DMS53 (cell line): ENCODE measurements at regions not wholly inside any gene's neighbourhood (a gene's known extent, or its start where the extent isn't known, plus 50 kb on each side); places are given as distances from the start of the nearest gene placed in this dataset.
"Not testable (repeated sequence)": the region's sequence is repeated elsewhere in the genome, so short reads cannot be mapped to it uniquely, and the experiment has no call there.

ENCODE experiments used
- DNase-seq: peaks from one replicate; lab custom pipeline; 2025; lab: John Stamatoyannopoulos, UW

DNA sequence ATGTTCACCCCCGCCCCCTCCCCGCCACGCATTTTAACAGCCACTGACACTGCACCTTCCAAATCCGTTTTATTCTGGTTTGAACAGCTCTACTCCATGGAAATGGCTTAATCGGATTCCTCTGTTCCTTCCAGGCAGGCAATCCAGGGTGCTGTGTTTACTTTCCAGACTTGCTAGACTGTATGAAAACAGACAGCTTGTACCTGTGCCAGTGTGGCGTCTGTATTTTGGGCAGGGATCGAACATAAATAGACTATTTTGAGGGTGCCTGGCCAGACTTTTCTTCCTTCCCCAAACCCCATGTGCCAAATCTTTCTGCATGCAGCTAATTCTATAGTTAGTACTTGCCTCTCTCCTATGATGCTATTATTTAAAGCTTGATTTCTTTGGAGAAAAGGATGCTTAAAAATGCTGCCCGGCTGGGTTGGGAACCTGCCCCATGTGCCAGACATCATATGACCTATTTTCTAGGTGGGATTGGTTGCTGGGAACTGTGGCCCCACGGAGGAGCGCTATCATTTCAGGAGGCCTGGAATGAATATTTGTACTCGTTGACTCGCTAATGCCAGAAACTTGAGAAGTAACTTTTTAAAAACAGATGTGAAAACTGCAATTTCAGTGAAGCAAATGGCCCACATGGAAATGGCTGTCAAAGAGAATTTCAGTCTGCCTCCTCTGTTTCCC lies 814.8 kb downstream of the BRD1 start:
- DNase-seq: no peak

DNA sequence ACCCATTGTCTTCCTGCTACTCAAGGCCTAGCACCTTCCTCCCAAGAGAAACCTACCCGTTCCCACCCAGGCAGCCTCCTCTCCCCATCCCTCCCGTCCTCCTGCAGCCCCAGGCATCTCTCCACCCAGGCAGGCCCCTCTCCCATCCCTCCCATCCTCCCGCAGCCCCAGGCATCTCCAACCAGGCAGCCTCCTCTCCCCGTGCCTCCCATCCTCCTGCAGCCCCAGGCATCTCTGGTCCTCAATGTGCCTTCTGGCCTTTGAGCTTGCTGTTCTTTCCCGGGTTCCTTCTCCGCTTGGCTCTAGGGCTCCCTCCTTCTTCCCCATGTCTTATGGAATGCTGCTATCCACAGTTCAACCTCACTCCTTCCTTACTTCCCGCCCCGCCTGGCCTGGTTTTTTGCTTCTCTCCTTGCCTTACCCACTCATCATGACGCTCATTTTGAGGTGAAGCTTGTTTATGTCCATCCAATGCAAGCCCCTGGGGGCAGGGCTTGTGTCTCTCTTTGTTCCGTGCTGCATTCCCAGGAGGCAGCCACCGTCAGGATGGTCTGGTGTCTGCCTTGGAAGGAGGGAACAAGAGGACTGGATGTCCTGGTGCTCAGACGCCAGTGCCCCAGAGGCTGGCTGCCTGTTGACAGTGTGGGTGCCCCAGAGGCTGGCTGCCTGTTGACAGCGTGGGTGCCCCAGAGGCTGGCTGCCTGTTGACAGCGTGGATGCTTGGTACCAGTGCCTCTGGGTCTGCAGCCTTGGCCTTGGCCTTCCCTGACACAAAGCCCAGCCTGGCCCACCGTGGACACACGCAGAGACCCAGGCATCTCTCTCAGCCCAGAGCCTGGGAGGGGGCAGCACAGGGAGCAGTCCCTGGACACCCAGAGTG lies 815.7 kb downstream of the BRD1 start:
- DNase-seq: no peak

- DNase-seq: no peak
Observed at GRCh38 chr22:49011379-49011768, 816.3 kb downstream of the BRD1 start.

GRCh38 chr22:49010901-49011300 lies 816.8 kb downstream of the BRD1 start:
- DNase-seq: no peak

GRCh38 chr22:49010070-49010863 lies 817.4 kb downstream of the BRD1 start:
- no peak for DNase-seq

DNA sequence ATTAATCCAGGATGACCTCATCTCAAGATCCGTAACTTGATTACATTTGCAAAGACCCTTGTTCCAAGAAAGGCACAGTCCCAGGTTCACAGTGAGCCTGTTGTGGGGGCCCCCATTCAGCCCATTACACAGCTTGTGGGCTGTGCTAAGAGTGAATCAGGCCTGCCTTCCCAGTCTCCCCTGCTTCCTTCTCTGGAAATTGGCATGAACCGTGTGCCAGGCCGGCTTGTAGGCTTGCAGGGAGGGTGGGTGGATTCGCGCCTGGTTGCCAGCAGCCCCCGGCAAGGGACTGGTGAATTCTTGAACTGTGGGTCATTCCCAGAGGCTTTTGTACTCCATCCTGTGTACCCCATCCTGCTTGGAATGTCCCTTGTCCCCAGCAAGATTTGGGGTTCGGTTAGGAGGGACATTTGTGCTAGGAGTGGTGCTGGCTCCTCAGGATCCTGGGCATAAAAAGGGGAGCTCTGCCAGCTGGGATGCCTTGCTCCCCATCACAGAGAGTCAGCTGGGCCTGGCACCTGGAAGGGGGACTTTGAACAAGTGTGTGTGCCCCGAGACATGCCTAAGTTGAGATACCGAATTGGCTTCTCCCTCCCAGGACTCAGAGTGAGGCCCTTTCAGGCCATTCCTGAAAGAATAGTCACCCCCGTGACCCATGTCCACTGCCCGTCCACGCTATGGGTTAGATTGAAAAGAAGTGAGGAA lies 818.2 kb downstream of the BRD1 start:
- DNase-seq: no peak

GRCh38 chr22:49008682-49009235 lies 818.9 kb downstream of the BRD1 start:
- no peak for DNase-seq

GRCh38 chr22:49007013-49007653 lies 820.5 kb downstream of the BRD1 start:
- no peak for DNase-seq

- no peak for DNase-seq
Observed at GRCh38 chr22:49006207-49007012, 821.3 kb downstream of the BRD1 start.

GRCh38 chr22:49005557-49005956 lies 822.1 kb downstream of the BRD1 start:
- DNase-seq: no peak

GRCh38 chr22:49004484-49005399 lies 822.9 kb downstream of the BRD1 start:
- DNase-seq: no peak

GRCh38 chr22:48997605-48998004 lies 830.1 kb downstream of the BRD1 start:
- not testable (repeated sequence) for DNase-seq

- DNase-seq: no peak
Observed at GRCh38 chr22:48993655-48994054, 834.0 kb downstream of the BRD1 start.

GRCh38 chr22:48984639-48985038 lies 843.0 kb downstream of the BRD1 start:
- DNase-seq: no peak

DNA sequence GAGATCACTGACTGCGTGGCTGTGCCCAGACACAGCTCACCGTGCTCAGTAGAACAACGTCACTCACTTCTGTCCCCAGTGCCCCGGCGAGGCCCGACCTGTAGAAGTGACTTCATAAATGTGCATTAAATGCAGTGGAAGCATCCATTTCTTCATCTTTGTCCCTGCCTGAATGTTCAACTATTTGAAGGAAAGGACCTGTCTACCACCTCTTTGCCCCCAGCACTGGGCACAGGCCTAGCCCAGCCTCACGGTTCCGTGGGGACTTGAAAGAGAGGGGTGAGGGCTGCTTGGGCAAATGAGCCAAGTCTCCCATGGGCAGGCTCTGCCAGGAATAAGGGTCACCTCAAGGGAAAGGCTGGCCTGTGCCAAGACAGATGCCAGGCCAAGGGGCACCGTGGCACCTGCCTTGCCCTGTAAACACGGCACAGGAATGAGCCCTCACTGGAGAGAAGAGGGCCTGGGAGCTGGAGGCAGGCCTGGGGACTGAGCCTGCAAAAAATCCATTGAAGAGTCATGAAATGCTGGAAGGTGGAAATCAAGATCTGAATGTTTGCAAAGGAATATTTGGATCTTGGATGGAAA lies 845.3 kb downstream of the BRD1 start:
- DNase-seq: no peak

DNA sequence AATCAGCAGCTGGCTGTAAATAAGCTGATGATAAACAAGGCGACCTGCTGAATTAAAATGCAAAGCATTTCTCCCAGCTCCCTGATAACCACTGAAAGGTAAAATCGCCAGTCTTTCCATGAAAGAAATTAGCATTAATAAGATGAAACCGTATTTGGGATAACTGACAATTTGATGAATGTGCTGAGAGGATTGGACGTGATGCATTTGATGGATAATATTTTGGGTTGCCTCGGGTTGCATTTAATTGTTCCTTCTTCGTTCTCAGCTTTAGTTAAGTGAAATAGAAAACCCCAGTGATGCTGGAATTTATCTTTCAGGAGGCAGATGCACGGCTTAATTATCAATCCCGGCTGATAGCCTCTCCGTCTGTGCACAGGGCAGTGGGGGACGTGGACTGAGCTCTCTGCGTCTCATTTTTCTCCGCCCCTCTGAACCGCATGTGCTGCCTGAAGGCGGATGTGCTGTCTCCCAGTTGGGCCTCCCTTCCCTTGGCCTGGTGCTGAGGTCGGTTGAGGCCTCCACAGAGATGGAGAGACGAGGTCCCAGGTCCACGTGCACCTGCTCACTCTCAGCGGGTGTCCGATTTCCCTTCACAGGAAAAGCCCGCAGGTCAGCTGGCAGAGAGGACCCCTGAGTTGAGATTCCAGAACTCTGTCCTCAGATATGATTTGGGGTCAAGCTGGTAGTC lies 846.2 kb downstream of the BRD1 start:
- DNase-seq: no peak

GRCh38 chr22:48980918-48981317 lies 846.8 kb downstream of the BRD1 start:
- no peak for DNase-seq

GRCh38 chr22:48980409-48980808 lies 847.3 kb downstream of the BRD1 start:
- no peak for DNase-seq
